HG02852 (cell line): ENCODE measurements at regions not wholly inside any gene's neighbourhood (a gene's known extent, or its start where the extent isn't known, plus 50 kb on each side); places are given as distances from the start of the nearest gene placed in this dataset.

Experiments used
- ATAC-seq: cut with Tn5 transposase; IDR thresholded peaks from one replicate; pipeline ENCODE4 v1.9.1; 2021; ENCODE audit warnings: mild to moderate bottlenecking, moderate library complexity; ENCODE audit not compliant: unreplicated experiment

DNA sequence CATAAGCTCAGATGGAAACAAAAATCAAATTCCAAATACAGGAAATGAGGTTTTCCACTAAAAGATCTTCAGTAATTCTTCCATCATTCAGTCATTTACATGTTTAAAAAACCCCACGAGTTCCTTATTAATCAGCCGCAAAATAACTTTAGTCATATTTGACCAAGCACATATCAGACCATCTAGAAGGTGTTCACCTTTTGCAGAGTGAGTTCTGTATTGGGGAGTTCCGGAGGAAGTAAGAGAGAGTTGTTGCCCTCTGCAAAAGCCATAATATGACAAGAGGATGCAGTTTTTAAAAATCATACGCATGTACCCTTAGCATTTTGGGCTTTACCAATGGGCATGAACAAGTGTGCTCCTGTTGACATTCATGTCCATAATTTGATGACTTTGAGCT is 61.6 kb downstream of the CCR1 start:
- no peak for ATAC-seq

DNA sequence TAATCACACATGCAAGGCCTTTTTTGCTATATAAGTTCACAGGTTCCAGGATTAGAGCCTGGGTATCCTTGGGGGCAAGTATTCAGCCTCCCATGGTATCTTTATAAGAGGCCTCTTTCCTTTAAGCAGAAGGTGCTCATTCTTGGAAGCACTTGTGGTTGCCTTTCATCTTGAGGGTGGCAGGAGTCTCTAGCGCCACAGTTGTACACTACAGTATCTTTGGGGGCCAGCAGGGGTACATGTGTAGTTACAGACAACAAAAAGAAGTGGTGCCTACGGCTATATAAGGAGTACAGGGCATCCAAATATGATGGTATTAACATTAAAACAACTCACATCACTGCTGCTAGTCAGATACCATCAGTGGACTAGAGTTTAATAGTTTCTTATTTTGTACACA is 62.1 kb downstream of the CCR1 start:
- ATAC-seq, result no peak

DNA sequence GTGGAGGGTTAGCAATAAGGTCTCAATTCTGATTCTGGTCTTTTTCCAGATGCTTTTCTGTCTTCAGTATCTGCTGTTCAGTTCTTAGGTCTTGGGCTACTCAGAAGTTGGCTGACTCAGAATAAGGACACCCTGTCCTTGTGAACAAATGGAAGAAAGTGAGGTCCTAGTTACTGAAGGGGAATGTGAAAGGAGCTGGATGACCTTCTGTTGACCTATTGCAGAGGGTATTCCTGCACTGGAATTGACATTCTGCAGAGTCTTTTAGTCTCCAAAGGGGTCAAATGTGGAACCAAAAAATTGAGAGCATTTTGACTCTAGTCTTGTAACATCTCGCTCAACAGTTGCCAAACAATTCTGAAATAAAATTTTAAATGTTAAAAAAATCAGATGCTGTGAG is 63.0 kb downstream of the CCR1 start:
- ATAC-seq, result no peak

DNA sequence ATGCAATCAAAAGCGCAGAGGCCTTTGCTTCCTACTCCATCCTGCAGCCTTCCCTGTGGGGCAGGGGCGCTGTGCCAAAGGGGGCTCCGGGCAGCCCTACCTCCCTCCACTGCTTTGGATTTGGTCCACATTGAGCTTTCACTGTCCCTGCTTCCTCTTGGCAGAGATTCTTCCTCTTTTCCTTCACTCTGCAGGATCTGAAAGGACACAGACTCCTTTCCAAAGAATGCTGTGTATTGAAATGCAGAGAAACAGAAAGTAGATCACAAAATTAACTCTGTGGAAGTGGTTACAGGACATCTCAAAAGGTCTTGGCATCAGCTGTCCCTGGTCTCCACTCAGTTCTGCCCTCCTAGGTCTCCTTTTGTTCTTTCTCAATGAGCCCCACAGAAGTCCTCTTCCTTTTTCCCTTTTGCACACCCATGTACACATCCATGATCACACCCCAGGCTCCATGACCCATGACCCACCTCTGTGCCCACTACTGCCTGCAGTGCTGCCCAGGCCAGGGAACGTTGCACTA is 64.1 kb downstream of the CCR1 start:
- no peak for ATAC-seq

DNA sequence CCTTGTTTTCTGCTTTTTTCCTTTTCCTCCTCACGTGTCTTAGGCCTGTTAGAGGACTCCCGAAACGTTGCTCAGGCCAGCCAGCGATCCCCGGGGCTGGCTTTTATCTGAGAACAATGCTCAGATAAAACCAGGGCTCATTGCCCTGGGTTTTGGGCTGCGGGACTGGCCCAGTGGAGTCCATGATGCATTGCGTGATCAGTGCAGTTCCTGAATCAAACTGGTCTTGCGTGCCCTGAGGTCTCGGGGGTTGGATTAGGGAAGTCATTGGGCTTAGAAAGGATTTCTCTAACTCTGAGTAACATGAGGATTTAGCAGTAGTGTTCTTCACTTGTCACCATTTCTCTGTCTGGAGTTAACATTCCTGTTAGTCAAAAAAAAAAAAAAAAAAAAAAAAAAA is 66.3 kb downstream of the CCR1 start:
- no peak for ATAC-seq

DNA sequence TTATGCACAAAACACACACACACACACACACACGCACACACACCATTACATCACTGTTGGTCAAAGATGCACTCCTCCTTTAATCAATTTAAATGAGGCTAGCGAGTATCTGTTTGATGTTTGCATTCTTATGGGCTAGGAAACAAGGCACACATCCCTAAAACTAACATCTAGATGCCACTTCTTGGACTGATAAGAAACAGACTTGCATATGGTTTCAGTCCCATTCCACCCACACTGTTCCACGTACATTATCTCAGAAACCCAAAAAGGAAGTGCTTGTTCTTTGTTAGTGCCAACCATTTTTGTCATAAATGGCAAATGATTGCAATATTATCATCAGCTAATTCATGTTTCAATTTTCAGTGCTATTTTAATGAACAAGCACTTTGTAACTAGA is 69.5 kb downstream of the CCR1 start:
- ATAC-seq, result no peak

DNA sequence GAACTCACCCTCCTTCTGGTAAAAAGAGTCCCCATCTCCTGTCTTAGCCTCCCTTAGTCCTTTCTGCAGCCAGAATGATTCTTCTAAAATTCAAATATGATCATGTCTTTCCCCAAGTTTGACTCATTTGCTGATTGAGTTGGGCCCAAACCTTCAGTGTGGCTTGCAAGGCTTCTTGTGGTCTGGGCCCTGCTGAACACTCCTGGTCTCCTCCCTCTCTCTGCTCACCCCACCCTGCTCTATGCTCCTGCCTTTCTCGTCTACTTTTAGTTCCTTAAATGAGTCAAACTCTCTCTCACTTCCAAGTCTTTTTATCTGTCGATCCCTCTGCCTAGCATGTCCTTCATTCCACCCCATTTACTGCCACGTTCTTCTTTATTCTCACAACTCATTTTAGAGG is 72.6 kb downstream of the CCR1 start:
- ATAC-seq, result no peak

DNA sequence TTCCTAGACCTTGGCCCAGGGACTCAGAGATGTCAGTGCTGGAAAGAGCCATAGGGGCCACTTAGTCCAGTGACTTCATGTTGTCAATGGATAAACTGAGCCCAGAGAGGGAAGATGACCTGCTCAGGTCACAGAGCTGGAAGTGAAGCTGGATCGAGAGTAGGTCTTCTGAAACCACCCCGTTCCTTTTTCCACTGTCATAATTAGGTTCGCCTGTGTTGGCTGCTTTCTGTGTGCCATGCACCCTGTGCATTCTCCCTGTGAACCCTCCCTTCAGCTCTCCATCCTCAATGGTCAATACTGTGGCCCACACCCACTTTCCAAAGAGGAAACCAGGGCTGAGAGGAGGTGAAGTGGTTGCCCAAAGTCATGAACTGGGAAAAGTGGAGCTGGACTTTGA is 74.8 kb downstream of the CCR1 start:
- no peak for ATAC-seq

DNA sequence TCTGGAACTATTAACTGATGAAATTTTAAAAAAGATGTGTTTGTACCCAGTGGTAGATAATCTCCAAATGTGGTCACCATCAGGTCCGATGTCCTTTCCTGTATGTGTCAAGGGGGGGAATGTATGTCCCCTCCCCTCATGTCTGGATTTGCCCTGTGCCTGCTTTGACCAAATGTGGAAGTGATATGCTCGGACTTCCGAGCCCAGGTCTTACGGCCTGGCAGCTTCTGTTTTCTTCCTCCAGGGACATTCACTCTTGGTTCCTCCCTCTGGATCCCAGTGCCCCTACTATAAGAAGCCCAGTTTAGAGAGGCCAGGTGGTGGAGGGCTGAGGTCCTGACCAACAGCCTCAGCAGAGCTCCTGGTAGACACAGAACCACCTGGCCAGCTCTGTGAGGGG is 75.5 kb downstream of the CCR1 start:
- no peak for ATAC-seq

DNA sequence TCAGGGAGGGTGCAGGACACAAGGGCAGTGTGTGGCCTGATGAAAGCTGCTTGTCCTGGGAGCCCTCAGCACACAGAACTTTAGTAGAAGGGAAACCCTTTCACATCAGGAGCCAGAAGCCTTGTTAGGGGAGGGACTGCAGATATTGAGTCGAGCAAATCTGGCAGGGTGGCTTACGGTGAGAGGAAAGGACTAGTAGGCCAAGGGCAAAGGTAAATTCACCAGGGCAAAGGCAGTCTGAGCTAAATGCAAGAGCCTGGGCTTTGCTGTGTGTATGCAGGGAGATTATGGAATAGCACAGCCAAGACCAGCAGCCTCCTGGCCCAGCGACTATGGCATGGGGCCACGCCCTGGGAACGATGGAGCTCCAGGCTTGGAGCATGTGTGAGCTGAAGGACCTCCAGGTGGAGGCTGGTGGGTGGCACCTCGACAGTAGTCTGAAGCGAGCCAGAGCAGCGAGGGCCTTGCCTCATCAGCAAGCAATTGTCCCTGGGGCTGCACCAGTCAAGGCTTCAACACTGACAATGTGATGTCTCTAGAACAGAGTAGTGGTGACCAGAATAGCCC is 76.1 kb downstream of the CCR1 start:
- ATAC-seq, result no peak

DNA sequence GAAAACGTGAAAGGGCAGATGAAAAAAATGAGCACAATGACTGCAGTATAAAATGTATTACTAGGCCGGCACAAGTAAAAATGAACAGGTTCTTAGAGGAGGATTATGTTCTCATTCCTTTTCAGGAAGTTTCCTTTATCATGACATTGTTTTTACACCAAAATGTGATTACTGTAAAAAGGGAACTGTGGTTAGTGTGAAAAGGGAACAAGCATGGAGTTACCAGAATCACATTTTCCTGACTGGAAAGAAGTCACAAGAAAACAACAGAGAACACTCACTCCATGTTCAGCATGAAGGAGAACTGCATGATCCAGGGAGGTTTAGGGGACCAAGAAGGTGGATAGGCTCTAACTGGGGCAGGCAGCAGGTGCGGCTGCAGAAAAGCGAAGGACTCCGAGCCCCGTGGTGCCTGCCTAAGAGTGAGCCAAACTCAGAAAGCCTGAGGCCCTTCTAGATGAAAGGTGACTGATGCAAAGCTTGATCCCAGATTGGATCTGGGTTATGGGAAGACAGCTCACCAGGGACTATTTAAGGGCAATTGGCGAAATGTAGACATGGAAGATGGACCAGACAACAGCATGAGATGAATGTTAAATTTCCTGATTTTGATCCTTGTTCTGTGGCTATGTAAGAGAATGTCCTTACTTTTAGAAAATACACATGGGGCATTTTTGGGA is 77.3 kb downstream of the CCR1 start:
- no peak for ATAC-seq

DNA sequence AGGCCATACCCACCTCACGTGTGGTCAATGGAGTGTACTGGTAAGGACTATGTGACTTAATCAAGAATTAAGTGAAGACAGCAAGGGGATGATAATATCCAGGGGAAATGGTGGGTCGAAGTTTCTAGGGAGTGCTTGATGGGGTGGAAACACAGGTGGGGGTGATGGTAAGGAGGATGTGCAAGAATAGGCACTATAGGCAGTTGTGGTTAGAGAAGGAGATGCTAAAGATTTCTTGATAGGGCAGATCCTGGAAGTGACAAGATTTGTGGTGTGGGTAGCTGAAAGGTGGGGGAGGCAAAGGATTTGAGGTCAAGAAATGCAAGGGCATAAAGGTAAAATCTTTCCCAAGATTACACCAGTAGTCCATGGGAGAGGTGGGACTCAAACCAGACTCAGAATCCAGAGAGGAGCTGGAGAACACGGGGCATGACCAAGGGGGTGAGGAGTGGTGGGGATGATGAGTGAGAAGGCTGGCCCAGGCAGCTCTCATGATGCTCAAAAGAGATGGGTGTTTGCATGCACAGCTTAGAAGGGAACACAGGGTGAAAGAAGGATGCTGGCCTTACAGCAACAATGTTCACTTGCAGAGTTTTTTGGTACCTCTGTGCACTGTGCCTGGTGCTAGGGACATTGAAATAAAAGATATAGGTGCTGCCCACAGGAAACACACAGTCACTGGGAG is 78.4 kb downstream of the CCR1 start:
- no peak for ATAC-seq

DNA sequence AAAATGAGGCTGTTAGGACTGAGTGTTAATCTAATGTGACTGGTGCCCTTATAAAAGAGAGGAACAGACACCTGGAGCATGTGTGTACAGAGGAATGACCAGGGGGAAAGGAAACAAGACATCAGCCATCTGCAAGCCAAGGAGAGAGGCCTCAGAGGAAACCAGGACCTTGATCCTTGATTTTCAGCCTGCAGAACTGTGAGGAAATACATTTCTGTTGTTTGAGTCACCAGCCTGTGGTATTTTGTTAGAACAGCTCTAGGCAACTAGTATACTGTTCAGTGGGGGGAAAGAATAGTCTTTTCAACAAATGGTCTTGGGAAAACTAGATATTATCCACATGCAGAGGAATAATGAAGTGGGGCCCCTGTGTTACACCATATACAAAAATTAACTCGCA is 80.6 kb downstream of the CCR1 start:
- ATAC-seq, result no peak

DNA sequence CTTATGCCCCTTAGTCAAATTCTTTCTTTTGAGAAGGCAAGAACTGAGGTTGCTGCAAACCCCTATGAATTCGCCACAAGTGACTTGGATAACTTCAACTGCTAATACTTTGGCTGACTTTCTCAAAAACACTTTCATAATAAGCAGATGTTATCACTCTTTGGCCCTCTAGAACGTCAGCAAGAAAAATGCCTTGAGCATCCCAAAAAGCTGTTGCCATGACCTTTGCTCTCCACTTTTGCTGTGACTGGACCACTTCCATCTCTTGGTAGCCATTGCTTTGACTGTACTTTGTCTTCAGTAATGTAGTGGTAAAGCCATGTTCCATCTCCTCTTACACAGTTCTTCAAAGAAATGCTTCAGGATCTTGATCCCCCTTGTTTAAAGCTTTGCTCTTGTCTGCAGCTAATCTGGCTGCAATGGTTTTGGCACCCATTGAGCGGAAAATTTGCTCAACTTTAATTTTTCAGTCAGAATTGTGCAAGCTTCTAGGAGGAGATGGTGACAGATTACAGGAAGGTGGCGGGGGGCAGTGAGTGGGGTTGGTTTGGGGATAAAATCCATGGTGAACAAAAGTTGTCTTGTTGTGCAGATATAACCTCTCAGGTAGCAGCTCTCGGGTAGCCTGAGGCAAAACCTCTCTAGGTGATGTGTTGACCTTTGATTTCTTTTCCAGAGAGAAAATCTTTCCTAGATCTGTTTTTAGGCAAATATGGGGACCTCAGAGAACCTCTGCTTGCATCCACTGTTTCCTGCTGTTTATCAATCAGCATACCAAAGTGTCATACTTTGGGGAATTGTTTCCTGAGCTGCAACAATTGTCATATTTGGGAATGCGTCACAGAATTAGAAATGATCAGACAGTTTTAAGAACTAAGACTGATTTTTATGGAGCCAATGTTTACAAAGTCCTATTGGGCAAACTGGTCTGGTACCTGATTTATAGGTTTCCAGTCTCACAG is 83.6 kb downstream of the CCR1 start:
- no peak for ATAC-seq

DNA sequence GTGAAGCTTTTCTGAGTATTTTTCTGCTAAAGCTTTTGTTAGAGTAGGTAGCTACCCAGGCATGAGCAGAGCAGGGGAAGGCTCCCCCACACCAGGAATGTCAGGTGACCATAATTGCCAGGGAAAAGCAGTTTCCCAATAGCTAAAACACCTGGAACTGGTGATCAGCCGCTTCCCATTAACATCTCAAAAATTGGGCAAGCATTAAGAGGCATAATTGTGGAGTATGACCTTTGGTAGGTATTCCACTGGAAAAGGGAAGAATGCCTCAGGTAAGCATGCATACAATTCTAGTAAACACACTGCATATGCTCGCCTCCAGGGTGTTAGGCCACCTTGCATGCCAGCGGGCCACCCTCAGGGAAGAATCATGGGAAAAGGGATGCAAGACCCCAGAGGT is 84.5 kb downstream of the CCR1 start:
- ATAC-seq, result no peak

DNA sequence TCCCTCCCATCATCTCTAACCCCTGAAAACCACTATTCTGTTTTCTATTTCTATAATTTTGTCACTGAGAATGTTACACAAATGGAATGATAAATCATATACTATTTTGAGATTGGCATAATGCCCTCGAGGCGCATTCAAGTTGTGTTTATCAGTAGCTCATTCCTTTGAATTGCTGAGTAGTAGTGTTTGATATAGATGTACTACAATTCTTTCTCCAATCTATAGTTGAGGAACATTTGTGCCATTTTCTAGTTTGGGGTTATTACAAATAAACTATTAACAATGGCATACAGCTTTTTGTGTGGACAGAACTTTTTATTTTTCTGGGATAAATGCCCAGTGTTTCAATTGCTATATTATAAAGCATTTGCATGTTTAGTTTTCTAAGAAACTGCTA is 86.0 kb downstream of the CCR1 start:
- ATAC-seq, result no peak

DNA sequence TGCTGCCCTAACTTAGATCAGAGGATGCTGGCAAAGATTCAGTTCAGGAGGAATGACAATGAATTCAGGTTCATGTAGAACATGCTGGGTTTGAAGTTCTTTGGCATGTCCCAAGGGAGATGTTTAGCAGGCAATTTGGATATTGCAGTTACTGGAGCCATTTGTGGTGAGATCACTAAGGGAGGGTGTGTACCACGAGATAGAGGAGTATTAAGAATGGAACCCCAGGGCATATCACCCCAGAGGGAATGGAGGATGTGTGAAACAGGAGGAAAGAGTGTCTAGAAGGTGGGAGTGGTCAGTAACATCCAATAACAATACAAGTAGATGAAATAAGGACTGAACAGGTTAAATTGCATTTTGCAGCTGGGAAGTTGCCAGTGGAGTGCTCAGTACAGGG is 87.1 kb downstream of the CCR1 start:
- no peak for ATAC-seq

DNA sequence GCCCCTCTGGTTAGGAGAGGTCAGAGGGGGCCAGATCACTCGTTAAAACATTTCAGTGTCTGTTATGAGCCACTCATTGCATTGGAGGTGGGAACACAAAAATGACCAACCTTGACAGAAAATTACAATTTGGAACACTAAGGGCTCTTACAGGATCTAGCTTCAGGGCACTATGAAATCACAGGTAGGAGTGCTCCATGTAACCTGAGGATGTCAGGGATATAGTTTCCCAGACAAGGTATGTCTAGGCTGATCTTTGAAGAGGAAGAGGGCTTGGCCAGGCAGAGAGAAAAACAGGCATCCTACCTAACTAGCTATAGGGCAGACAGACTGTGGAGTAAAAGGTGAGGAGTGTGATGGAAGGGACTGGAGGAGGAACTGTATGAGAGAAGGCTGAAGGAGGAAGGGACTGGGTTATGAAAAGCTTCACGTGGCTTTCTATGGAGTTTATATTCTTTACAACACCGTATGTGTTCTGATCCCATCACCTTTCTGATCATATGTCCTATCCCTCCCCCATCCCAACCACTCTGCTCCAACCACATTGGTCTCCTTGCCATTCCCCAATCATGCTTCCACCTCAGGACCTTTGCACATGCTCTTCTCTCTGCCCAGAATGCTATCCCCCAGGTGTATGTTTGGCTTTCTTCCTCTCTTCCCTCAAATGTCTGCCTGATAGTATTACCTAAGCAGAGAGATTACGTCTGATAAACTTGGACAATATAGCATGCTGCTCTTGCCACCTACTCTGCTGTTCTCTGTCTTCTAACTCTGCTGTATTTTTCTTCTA is 88.2 kb downstream of the CCR1 start:
- ATAC-seq, result no peak

DNA sequence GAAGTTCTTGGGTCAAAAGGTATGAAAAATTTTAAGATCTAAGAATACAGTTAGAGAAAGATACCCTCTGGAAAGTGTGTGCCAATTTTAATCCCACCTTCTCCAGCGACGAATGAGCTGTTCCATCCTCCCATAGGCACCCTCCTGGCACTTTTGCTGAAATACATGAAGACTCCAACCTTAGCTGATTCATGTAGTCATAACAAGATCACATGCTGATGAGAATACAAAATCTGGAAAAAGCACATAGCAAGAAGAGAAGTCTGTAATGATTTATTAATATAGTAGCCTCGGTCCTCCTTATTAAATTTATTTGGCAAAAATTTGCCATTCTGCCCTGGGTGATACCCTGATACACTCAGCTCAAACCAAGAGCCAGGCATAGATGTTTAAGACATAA is 88.9 kb downstream of the CCR1 start:
- ATAC-seq, result no peak

DNA sequence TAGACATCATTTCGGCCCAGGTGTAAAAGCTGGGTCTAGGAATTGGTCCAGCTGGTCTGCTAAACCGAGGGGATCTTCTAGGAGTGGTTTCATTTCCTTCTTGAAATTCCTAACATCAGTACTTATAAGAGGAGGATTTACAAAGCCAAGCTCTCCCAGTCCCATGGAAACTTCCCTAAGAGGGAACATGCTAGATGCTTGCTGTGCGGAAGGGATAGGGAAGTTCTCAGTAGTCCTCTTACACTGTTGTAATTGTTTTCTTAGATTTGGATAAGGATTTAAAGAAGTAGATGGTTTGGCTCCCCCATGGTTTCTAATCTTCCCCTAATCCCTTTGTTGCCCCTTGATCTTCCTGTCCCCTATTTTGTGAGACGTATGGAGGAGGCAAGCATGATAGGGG is 89.7 kb upstream of the XCR1 start:
- ATAC-seq, result no peak
